ENCODE measurements at regions not wholly inside any gene's neighbourhood (a gene's known extent, or its start where the extent isn't known, plus 50 kb on each side); places are given as distances from the start of the nearest gene placed in this dataset.

DNA sequence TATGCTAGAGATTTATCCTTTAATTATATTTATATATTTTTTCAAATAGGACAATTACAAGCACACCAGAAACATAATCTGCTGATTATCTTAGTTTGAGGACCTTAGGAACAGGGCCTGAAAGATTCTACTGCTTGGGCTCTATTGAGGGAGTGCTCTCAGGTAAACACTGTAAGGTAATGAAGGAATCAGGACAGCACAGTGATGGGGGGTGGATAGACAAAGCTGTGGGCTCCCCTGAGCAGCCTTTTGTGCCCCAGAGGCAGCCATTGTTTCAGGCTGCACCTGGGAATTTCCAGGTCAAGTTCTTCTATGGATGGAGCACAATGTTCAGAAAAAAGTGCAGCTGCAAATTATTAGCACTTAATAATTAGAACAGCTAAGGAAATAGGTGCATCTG, 848.0 kb upstream of the CADM2 start:
- no peaks in the 10 kb centered on the region for H3K9me3 ChIP-seq
- no peak overlapping the region for H3K27ac ChIP-seq
- H3K4me3 ChIP-seq, result no peak overlapping the region
- intact Hi-C loops (cut with DNase I), result no loop called here
- TF ChIP-seq POLR2AphosphoS5 (IDR thresholded peaks at IDR 0.05), result no peak
- TF ChIP-seq, protein P1, sequence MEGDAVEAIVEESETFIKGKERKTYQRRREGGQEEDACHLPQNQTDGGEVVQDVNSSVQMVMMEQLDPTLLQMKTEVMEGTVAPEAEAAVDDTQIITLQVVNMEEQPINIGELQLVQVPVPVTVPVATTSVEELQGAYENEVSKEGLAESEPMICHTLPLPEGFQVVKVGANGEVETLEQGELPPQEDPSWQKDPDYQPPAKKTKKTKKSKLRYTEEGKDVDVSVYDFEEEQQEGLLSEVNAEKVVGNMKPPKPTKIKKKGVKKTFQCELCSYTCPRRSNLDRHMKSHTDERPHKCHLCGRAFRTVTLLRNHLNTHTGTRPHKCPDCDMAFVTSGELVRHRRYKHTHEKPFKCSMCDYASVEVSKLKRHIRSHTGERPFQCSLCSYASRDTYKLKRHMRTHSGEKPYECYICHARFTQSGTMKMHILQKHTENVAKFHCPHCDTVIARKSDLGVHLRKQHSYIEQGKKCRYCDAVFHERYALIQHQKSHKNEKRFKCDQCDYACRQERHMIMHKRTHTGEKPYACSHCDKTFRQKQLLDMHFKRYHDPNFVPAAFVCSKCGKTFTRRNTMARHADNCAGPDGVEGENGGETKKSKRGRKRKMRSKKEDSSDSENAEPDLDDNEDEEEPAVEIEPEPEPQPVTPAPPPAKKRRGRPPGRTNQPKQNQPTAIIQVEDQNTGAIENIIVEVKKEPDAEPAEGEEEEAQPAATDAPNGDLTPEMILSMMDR (IDR thresholded peaks at IDR 0.05), result no peak
- no peak for TF ChIP-seq POLR2A (IDR thresholded peaks at IDR 0.05)
- DNase-seq (ENCODE audit: low spot score), result no peak
- H3K27me3 ChIP-seq (replicated peaks; ENCODE audit: insufficient read depth), result no peaks in the 10 kb centered on the region
- H3K4me1 ChIP-seq (replicated peaks), result no peaks in the 10 kb centered on the region
- H3K36me3 ChIP-seq, result no peaks in the 10 kb centered on the region

DNA sequence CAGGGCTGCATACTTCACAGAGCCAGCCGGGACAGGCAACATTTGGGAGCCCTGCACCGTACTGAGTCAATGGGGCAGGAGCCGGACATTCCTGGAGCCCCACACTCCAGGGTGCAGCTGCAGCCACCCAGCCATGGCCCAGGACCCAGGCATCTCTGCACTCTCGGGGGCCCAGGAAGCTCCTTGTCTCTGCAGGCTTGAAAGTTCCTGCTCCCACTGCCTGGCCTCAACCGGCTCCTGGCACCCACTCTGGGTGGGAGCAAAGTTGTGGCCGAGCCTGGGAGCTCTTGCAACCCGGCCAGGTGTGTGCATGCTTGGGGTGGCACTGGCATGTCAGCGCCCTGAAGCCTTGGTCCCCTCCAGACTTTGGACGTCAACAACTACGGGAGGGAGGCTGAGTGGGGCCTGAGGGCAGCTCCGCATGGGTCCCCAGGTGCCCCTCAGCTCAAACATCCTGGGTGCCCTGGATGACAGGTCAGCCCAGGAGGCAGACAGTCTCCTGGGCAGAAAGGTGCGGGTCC, 833.5 kb upstream of the CADM2 start:
- TF ChIP-seq, protein P1 (IDR thresholded peaks at IDR 0.05), result no peak
- TF ChIP-seq POLR2AphosphoS5 (IDR thresholded peaks at IDR 0.05), result no peak
- TF ChIP-seq POLR2A (IDR thresholded peaks at IDR 0.05), result no peak
- Histone ChIP-seq H3K9me3 (no peaks in the 10 kb centered on the region), H3K27ac (no peak overlapping the region), H3K27me3 (replicated peaks; ENCODE audit: insufficient read depth) (no peaks in the 10 kb centered on the region), H3K4me3 (no peak overlapping the region), H3K4me1 (replicated peaks) (no peaks in the 10 kb centered on the region), H3K36me3 (no peaks in the 10 kb centered on the region)
- 94% methylated on average over 11 of the region's 12 CpGs for WGBS
- DNase-seq (ENCODE audit: low spot score), result no peak
- intact Hi-C loops (cut with DNase I), result no loop called here

DNA sequence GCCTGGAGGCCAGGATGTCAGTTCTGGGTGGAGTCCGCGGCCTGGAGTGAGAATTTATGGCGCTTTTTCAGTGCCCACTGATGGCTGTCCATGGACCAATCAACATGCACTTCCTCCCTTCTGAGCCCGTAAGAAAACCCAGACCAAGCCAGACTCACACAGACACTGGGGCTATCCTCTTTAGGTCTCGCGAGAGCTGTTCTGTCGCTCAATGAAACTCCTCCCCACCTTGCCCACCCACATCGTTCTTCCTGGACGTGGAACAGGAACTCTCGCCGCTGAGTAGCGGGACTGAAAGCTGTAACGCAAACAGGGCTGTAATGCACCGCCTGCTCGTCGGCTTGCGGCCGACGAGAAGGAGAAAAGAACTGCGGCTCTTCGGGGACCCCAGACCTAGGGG, 833.0 kb upstream of the CADM2 start:
- no peaks in the 10 kb centered on the region for H3K36me3 ChIP-seq
- no peaks in the 10 kb centered on the region for H3K9me3 ChIP-seq
- H3K27me3 ChIP-seq (replicated peaks; ENCODE audit: insufficient read depth), result no peaks in the 10 kb centered on the region
- no peak for DNase-seq (ENCODE audit: low spot score)
- no peaks in the 10 kb centered on the region for H3K4me1 ChIP-seq (replicated peaks)
- H3K27ac ChIP-seq, result no peak overlapping the region
- intact Hi-C loops (cut with DNase I), result no loop called here
- H3K4me3 ChIP-seq, result no peak overlapping the region
- TF ChIP-seq POLR2A (IDR thresholded peaks at IDR 0.05) (no peak), POLR2AphosphoS5 (IDR thresholded peaks at IDR 0.05) (no peak)
- TF ChIP-seq, protein P1 (IDR thresholded peaks at IDR 0.05), result no peak
- WGBS, result 97% methylated on average over 21 of the region's 21 CpGs

DNA sequence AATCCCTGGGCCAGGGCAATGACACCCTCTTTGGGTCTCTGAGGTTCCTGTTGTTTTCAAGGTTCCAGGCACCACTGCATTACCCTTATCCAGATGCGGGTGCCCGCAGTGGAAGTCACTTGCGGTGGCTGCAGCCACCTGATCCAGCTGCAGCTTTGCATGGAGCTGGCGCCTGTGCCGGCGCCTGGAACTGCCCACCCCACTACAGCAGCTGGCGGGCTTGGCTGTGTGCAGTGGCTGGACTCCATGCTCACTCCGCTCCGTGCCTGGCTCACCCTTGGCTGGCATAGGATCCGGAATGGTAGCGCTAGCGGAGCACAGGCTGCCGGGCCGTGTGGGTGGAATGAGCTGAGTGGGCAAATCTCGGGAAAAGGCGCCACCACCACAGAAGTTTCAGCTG, 832.6 kb upstream of the CADM2 start:
- 97% methylated on average over 16 of the region's 16 CpGs for WGBS
- no peaks in the 10 kb centered on the region for H3K4me1 ChIP-seq (replicated peaks)
- DNase-seq (ENCODE audit: low spot score), result no peak
- H3K36me3 ChIP-seq, result no peaks in the 10 kb centered on the region
- no peaks in the 10 kb centered on the region for H3K9me3 ChIP-seq
- intact Hi-C loops (cut with DNase I), result no loop called here
- H3K27me3 ChIP-seq (replicated peaks; ENCODE audit: insufficient read depth), result no peaks in the 10 kb centered on the region
- H3K4me3 ChIP-seq, result no peak overlapping the region
- no peak overlapping the region for H3K27ac ChIP-seq
- TF ChIP-seq, protein P1 (IDR thresholded peaks at IDR 0.05), result no peak
- TF ChIP-seq POLR2AphosphoS5 (IDR thresholded peaks at IDR 0.05) (no peak), POLR2A (IDR thresholded peaks at IDR 0.05) (no peak)

DNA sequence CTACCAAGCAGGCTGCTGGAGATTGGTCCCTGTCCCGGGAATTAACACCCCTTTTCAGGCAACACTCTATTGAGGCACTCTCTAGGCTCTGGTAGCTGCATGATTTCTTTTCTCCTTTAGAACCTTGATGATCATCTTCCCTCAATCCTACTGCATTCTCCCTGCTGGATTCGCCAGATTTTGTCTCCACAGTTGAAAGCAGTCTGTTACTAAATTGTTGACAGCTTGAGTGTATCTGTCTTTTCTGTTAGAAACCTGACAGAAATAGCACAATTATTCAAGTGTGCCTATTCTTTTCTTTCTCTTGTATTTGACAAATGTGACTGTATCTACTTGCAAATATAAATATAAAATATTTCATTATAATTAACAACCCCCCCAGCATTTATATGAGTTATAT, 830.8 kb upstream of the CADM2 start:
- H3K36me3 ChIP-seq, result no peaks in the 10 kb centered on the region
- no peak for TF ChIP-seq POLR2A (IDR thresholded peaks at IDR 0.05)
- no peak for TF ChIP-seq POLR2AphosphoS5 (IDR thresholded peaks at IDR 0.05)
- TF ChIP-seq, protein P1 (IDR thresholded peaks at IDR 0.05), result no peak
- no peaks in the 10 kb centered on the region for H3K9me3 ChIP-seq
- 80% methylated on average over 2 of the region's 2 CpGs for WGBS
- no peaks in the 10 kb centered on the region for H3K27me3 ChIP-seq (replicated peaks; ENCODE audit: insufficient read depth)
- H3K4me3 ChIP-seq, result no peak overlapping the region
- H3K27ac ChIP-seq, result no peak overlapping the region
- intact Hi-C loops (cut with DNase I), result no loop called here
- no peak for DNase-seq (ENCODE audit: low spot score)
- no peaks in the 10 kb centered on the region for H3K4me1 ChIP-seq (replicated peaks)

All from prostate gland (tissue), 2 donors.